Uterus (tissue), 3 donors: ENCODE measurements at regions not wholly inside any gene's neighbourhood (a gene's known extent, or its start where the extent isn't known, plus 50 kb on each side); places are given as distances from the start of the nearest gene placed in this dataset.

Experiments
- DNase-seq, 2 donors: peaks; one replicate each; pipeline ENCODE4 v3.0.0-alpha.2; 2019 to 2020
- H3K27ac ChIP-seq, 2 donors: fragments of 200-600 bp; sonication (generic); 1 replicate in 1 of 2; 2 replicates in 1 of 2; pipeline ENCODE4 v1.5.1; 2016 to 2018
- H3K27me3 ChIP-seq, 2 donors: fragments of 200-600 bp; sonication (generic); one replicate each; pipeline ENCODE4 v1.5.1; 2018 to 2019; ENCODE audit warnings: control low read depth in 1 of 2
- H3K36me3 ChIP-seq, 2 donors: fragments of 200-600 bp; sonication (generic); one replicate each; pipeline ENCODE4 v1.5.1; 2019; ENCODE audit warnings: control low read depth in 1 of 2
- H3K4me1 ChIP-seq, 2 donors: fragments of 200-600 bp; sonication (generic); one replicate each; pipeline ENCODE4 v1.5.1; 2018 to 2019; ENCODE audit warnings: control low read depth in 1 of 2
- H3K4me3 ChIP-seq, 2 donors: fragments of 200-600 bp; sonication (generic); 1 replicate in 1 of 2; 2 replicates in 1 of 2; pipeline ENCODE4 v1.5.1; 2018 to 2019; ENCODE audit warnings: mild to moderate bottlenecking in 1 of 2
- H3K9me3 ChIP-seq, 2 donors: fragments of 200-600 bp; sonication (generic); one replicate each; pipeline ENCODE4 v1.5.1; 2019; ENCODE audit warnings: control low read depth in 1 of 2
- CTCF ChIP-seq, 4 experiments: fragments of 200-600 bp in 2 of 4; fragments of 450-650 bp in 2 of 4; sonication (generic) in 2 of 4; IDR thresholded peaks; one replicate each; pipeline ENCODE4 v1.5.1; 2016 to 2019; ENCODE audit warnings: antibody characterized with exemption in 4 of 4, mild to moderate bottlenecking in 2 of 4, moderate library complexity in 1 of 4
- POLR2A ChIP-seq, 2 donors: fragments of 450-650 bp; IDR thresholded peaks; one replicate each; pipeline ENCODE4 v1.6.1; 2016; ENCODE audit warnings: antibody characterized with exemption in 2 of 2, mild to moderate bottlenecking in 1 of 2, moderate library complexity in 1 of 2
- intact Hi-C: fragments of 100-400 bp; cut with DNase I; formaldehyde crosslinking; loops from one replicate; pipeline ENCODE4 v1.15.1; 2023; ENCODE audit warnings: low total_unique reads
- donor health status: DM: yes; HTN: yes; CAD: no.

- Histone ChIP-seq H3K4me1 (no peaks in the 10 kb centered on the region), H3K27me3 (no peaks in the 10 kb centered on the region), H3K36me3 (no peaks in the 10 kb centered on the region), H3K4me3 (no peak overlapping the region), H3K27ac (no peak overlapping the region), H3K9me3 (no peaks in the 10 kb centered on the region)
- intact Hi-C loops: no loop called here
- DNase-seq: no peak
- no peak for TF ChIP-seq POLR2A (IDR thresholded peaks at IDR 0.05)
- TF ChIP-seq CTCF (IDR thresholded peaks at IDR 0.05): no peak
These were observed 630.5 kb upstream of the TMPRSS15 start for GRCh38 chr21:19034041-19034440.

GRCh38 chr21:19034560-19034959 is 631.0 kb upstream of the TMPRSS15 start:
- H3K9me3 ChIP-seq: no peaks in the 10 kb centered on the region
- intact Hi-C loops: no loop called here
- H3K36me3 ChIP-seq: no peaks in the 10 kb centered on the region
- TF ChIP-seq POLR2A (IDR thresholded peaks at IDR 0.05) (no peak), CTCF (IDR thresholded peaks at IDR 0.05) (no peak)
- no peaks in the 10 kb centered on the region for H3K27me3 ChIP-seq
- H3K27ac ChIP-seq: no peak overlapping the region
- H3K4me1 ChIP-seq: no peaks in the 10 kb centered on the region
- no peak overlapping the region for H3K4me3 ChIP-seq
- no peak for DNase-seq

GRCh38 chr21:19045876-19046275 is 642.3 kb upstream of the TMPRSS15 start:
- no peaks in the 10 kb centered on the region for H3K27me3 ChIP-seq
- no peak for TF ChIP-seq CTCF (IDR thresholded peaks at IDR 0.05)
- TF ChIP-seq POLR2A (IDR thresholded peaks at IDR 0.05): no peak
- H3K27ac ChIP-seq: no peak overlapping the region
- DNase-seq: no peak
- no peak overlapping the region for H3K4me3 ChIP-seq
- H3K36me3 ChIP-seq: no peaks in the 10 kb centered on the region
- no peaks in the 10 kb centered on the region for H3K9me3 ChIP-seq
- no peaks in the 10 kb centered on the region for H3K4me1 ChIP-seq
- intact Hi-C loops: no loop called here

GRCh38 chr21:19048098-19048672 is 644.6 kb upstream of the TMPRSS15 start:
- Histone ChIP-seq H3K27ac (no peak overlapping the region), H3K4me3 (no peak overlapping the region), H3K9me3 (no peaks in the 10 kb centered on the region), H3K36me3 (no peaks in the 10 kb centered on the region), H3K4me1 (no peaks in the 10 kb centered on the region), H3K27me3 (no peaks in the 10 kb centered on the region)
- no peak for DNase-seq
- TF ChIP-seq CTCF (IDR thresholded peaks at IDR 0.05) (no peak), POLR2A (IDR thresholded peaks at IDR 0.05) (no peak)
- intact Hi-C loops: no loop called here

- intact Hi-C loops: no loop called here
- no peaks in the 10 kb centered on the region for H3K36me3 ChIP-seq
- no peaks in the 10 kb centered on the region for H3K4me1 ChIP-seq
- no peak for DNase-seq
- no peak overlapping the region for H3K4me3 ChIP-seq
- TF ChIP-seq CTCF (IDR thresholded peaks at IDR 0.05): no peak
- no peak for TF ChIP-seq POLR2A (IDR thresholded peaks at IDR 0.05)
- H3K27ac ChIP-seq: no peak overlapping the region
- H3K9me3 ChIP-seq: no peaks in the 10 kb centered on the region
- no peaks in the 10 kb centered on the region for H3K27me3 ChIP-seq
These were observed 646.0 kb upstream of the TMPRSS15 start for GRCh38 chr21:19049567-19049966.
